Right lobe of liver (tissue), 4 donors: ENCODE measurements at regions not wholly inside any gene's neighbourhood (a gene's known extent, or its start where the extent isn't known, plus 50 kb on each side); places are given as distances from the start of the nearest gene placed in this dataset.

ENCODE experiments used
- POLR2A ChIP-seq: fragments of 450-650 bp; IDR thresholded peaks from one replicate; pipeline ENCODE4 v1.6.1; 2017; ENCODE audit warnings: antibody characterized with exemption, mild to moderate bottlenecking
- TF ChIP-seq, protein P1 (sequence below), 4 donors: fragments of 200-600 bp in 3 of 4; fragments of 450-650 bp in 1 of 4; IDR thresholded peaks; one replicate each; pipeline versions ENCODE4 v1.5.1 to v1.8.0; 2016 to 2022; ENCODE audit warnings: antibody characterized with exemption in 4 of 4, mild to moderate bottlenecking in 2 of 4
- donor health status: DM: no; HTN: no; CAD: no.
- donor health status: DM: no; HTN: no; CAD: no.
- donor health status: DM: no; HTN: yes; CAD: no.

- TF ChIP-seq, protein P1, sequence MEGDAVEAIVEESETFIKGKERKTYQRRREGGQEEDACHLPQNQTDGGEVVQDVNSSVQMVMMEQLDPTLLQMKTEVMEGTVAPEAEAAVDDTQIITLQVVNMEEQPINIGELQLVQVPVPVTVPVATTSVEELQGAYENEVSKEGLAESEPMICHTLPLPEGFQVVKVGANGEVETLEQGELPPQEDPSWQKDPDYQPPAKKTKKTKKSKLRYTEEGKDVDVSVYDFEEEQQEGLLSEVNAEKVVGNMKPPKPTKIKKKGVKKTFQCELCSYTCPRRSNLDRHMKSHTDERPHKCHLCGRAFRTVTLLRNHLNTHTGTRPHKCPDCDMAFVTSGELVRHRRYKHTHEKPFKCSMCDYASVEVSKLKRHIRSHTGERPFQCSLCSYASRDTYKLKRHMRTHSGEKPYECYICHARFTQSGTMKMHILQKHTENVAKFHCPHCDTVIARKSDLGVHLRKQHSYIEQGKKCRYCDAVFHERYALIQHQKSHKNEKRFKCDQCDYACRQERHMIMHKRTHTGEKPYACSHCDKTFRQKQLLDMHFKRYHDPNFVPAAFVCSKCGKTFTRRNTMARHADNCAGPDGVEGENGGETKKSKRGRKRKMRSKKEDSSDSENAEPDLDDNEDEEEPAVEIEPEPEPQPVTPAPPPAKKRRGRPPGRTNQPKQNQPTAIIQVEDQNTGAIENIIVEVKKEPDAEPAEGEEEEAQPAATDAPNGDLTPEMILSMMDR (IDR thresholded peaks at IDR 0.05), result no peak
- no peak for TF ChIP-seq POLR2A
Measured at GRCh38 chr1:232471250-232471649, 158.7 kb downstream of the SIPA1L2 start.
